ENCODE measurements at regions not wholly inside any gene's neighbourhood (a gene's known extent, or its start where the extent isn't known, plus 50 kb on each side); places are given as distances from the start of the nearest gene placed in this dataset.

- DNase-seq (ENCODE audit: low read depth), result no peak
- H3K4me3 ChIP-seq (ENCODE audit: low read depth, low read length), result no peak overlapping the region
- TF ChIP-seq CTCF (IDR thresholded peaks at IDR 0.05; ENCODE audit: insufficient read depth, low read depth, low read length, missing control alignments), result no peak
These were observed 530.9 kb upstream of the POM121L12 start for GRCh38 chr7:52504561-52504960.

GRCh38 chr7:52502281-52502680 lies 533.2 kb upstream of the POM121L12 start:
- H3K4me3 ChIP-seq (ENCODE audit: low read depth, low read length), result no peak overlapping the region
- no peak for TF ChIP-seq CTCF (IDR thresholded peaks at IDR 0.05; ENCODE audit: insufficient read depth, low read depth, low read length, missing control alignments)
- DNase-seq (ENCODE audit: low read depth), result no peak

- DNase-seq (ENCODE audit: low read depth), result no peak
- no peak for TF ChIP-seq CTCF (IDR thresholded peaks at IDR 0.05; ENCODE audit: insufficient read depth, low read depth, low read length, missing control alignments)
- H3K4me3 ChIP-seq (ENCODE audit: low read depth, low read length), result no peak overlapping the region
These were observed 533.7 kb upstream of the POM121L12 start for GRCh38 chr7:52501696-52502095.

GRCh38 chr7:52500841-52501240 lies 534.6 kb upstream of the POM121L12 start:
- DNase-seq (ENCODE audit: low read depth), result no peak
- no peak for TF ChIP-seq CTCF (IDR thresholded peaks at IDR 0.05; ENCODE audit: insufficient read depth, low read depth, low read length, missing control alignments)
- no peak overlapping the region for H3K4me3 ChIP-seq (ENCODE audit: low read depth, low read length)

- H3K4me3 ChIP-seq (ENCODE audit: low read depth, low read length), result no peak overlapping the region
- DNase-seq (ENCODE audit: low read depth), result no peak
- no peak for TF ChIP-seq CTCF (IDR thresholded peaks at IDR 0.05; ENCODE audit: insufficient read depth, low read depth, low read length, missing control alignments)
These were observed 537.1 kb upstream of the POM121L12 start for GRCh38 chr7:52498366-52498765.

GRCh38 chr7:52486267-52486666 lies 549.2 kb upstream of the POM121L12 start:
- no peak overlapping the region for H3K4me3 ChIP-seq (ENCODE audit: low read depth, low read length)
- DNase-seq (ENCODE audit: low read depth), result no peak
- no peak for TF ChIP-seq CTCF (IDR thresholded peaks at IDR 0.05; ENCODE audit: insufficient read depth, low read depth, low read length, missing control alignments)

GRCh38 chr7:52482076-52482475 lies 553.4 kb upstream of the POM121L12 start:
- DNase-seq (ENCODE audit: low read depth), result no peak
- no peak overlapping the region for H3K4me3 ChIP-seq (ENCODE audit: low read depth, low read length)
- no peak for TF ChIP-seq CTCF (IDR thresholded peaks at IDR 0.05; ENCODE audit: insufficient read depth, low read depth, low read length, missing control alignments)

Data from GM12865 (cell line).